Head of caudate nucleus (tissue), 42 donors: ENCODE measurements at regions not wholly inside any gene's neighbourhood (a gene's known extent, or its start where the extent isn't known, plus 50 kb on each side); places are given as distances from the start of the nearest gene placed in this dataset.
A peak's percentile ranks its signal among the peaks of the same experiment; 100 is the strongest.

Source experiments
- DNase-seq, 42 donors: peaks; one replicate each; pipeline versions ENCODE4 v3.0.0 to v3.0.0-alpha.2; 2020 to 2021; ENCODE audit warnings: mixed read lengths in 7 of 42
- intact Hi-C: fragments of 100-400 bp; cut with DNase I; formaldehyde crosslinking; loops from one replicate; pipeline ENCODE4 v1.15.0; 2022

GRCh38 chr1:94611681-94612475 lies 70.3 kb upstream of the F3 start:
- DNase-seq = no peak
- intact Hi-C loops = no loop called here

DNA sequence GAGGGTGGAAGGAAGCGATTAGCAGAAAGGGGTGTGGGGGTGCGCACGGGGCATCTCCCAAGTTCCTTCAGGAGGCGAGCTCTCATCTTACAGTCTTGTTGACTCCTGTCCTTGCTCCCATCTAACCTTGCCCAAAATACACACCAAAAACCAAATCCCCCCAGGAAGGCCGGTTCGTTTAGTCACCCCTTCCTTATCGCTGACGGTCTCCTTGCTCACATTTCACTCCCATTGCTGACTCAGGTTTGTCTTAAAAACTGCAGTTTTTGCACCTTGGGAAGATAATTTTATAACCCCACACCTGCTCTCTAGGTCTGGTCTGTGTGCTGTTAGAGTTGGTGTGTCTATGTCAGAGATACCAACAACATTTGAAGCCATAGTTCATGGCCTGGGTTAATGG lies 68.1 kb upstream of the F3 start:
- intact Hi-C loops = no loop called here
- DNase-seq = no peak

GRCh38 chr1:94608852-94609530 lies 67.4 kb upstream of the F3 start:
- DNase-seq = no peak
- intact Hi-C loops = no loop called here

GRCh38 chr1:94608142-94608851 lies 66.7 kb upstream of the F3 start:
- intact Hi-C loops = no loop called here
- DNase-seq = no peak

GRCh38 chr1:94607398-94607797 lies 65.8 kb upstream of the F3 start:
- intact Hi-C loops = no loop called here
- DNase-seq = no peak

DNA sequence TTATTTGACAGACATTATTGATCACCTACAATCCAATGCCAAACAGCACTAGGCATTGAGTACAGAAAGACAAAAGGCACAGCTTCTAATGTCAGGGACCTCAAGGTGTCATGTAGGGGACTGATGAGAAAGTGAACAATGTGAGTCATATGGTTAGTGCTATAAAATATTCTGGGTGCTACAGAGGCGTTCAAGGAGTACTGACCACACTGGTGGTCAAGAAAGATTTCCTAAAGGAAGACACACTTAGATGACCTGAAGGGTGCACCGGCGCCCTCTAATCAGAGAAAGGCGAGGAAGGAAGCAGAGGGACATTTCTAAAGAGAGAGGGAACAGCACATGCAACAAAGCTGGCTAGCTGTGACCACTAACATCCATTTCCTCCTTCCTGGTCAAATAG lies 64.9 kb upstream of the F3 start:
- intact Hi-C loops = no loop called here

DNA sequence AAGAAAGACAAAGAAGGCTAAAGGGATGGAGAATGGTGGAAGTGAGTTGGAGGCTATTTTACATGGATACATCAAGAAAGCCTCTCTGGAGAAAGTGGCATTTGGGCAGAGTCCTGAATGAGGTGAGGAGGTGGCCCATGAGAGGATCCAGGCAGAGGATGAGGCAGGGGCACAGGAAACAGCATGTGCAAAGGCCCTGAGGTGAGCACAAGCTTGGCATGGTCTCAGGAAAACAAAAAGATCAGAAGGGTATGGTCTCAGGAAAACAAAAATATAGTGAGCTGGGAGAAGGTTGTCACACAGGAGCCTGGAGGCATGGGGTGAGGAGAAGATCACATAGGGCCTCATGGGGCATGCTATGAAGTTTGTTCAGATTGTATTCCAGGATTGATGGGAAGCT lies 62.1 kb upstream of the F3 start:
- intact Hi-C loops = no loop called here
- no peak for DNase-seq

More for the DNA sequence above, 64.9 kb upstream of the F3 start:
- no peak for DNase-seq

- DNase-seq = no peak
- intact Hi-C loops = no loop called here
These were observed 61.5 kb upstream of the F3 start for GRCh38 chr1:94602802-94603625.

- intact Hi-C loops = no loop called here
- peak in 1 of 42 donors; percentile 20 for DNase-seq
These were observed 60.8 kb upstream of the F3 start for GRCh38 chr1:94602316-94602715.

- DNase-seq = peak in 1 of 42 donors; percentile 36
- intact Hi-C loops = no loop called here
These were observed 59.0 kb upstream of the F3 start for GRCh38 chr1:94600556-94600955.

DNA sequence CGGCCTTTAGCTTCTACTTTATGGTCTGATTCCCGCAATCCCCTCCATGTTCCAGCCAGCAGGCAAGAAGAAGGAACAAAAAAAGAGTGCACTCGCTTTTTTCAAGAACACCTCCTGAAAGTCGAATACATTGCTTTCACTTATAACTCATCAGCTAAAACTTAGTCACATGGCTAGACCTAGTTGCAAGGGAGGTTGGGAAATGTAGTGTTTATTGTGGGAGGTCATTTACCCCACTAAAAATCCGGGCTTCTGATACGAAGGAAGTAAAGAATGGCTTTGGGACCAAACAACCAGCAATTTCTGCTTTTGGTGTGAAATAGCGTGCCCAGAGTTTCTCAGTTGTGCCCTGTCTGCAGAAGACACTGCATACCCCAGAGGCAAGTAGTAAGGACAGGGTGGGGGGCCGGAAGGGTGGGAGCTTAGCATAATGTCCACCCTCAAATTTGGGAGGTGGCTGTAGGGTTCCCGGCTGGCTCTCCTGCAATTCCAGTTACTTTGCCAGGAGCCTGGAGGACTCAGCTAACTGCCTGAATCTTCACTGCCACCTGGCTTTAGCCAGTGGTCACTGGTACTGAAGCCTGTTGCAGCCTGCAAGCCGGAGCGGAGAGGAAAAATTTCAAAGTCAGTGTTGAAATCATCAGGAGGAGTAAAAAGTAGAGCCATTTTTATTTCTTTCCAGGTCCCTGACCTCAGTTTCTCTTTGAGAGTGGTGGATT lies 57.7 kb upstream of the F3 start:
- peak in 27 of 42 donors; percentile 17 to 78 (median 46) for DNase-seq
- intact Hi-C loops = no loop called here

- DNase-seq = no peak
- intact Hi-C loops = no loop called here
These were observed 56.1 kb upstream of the F3 start for GRCh38 chr1:94597701-94598100.

- intact Hi-C loops = no loop called here
- DNase-seq = no peak
These were observed 54.7 kb upstream of the F3 start for GRCh38 chr1:94596260-94596659.

DNA sequence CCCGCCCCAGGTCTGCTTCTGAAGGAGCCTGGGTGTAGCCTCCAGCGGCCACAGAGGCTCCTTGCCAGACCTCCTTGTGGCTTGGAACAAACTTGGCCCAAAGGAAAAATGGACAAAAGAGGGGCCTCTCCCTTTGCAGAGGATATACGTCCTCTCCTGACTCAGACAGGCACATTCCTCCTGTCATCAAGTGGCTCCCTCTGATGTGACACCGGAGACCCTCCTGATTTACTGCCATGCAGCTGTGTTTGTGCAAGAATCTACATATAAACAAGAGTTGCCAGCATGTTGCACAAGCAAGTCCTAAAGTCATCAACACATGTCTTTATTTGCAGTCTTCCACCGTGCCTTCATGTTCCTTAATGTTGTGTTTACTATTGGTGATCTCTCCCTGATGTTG lies 54.1 kb upstream of the F3 start:
- intact Hi-C loops = no loop called here
- DNase-seq = no peak

DNA sequence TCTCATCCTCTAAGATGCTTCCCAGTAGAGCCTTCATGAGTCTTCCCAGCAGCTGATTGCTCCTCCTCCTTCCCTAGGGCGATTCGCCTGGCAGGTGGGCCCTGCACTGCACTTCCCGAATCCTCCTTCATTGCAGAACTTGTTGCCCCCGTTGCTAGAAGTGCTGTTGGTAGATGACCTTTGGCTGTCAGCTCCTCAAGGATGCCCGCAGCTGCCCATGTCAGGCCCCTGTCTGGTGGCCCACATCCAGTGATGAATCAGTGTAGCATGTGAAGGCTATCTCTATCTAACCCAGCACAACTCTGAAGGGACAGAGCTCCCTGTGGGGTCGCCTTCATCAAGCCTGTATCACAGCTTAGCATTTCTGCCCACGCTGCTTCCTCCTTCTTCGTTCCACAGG lies 52.1 kb upstream of the F3 start:
- intact Hi-C loops = loop anchor here (5.0 kb wide), 1 partner anchor 51 kb away; the partner anchor contains the start of gene F3
- DNase-seq = peak in 1 of 42 donors; percentile 41

DNA sequence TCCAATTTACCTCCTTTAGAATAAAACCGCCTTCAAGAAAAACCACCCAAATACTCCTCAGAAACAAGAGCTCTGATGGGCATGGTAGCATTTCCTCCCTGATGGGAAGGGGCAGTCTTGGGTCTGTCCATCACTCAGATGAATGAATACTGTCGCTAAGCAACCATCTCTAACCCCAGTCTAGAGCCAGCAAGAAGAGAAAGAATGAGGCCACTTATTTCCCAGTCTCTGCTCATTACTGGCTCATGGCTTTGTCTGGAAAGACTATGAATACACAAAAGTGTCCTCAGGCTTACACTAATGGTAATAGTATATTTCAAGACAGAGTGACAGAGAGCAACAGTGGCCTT lies 51.0 kb upstream of the F3 start:
- peak in 4 of 42 donors; percentile 34 to 72 (median 50) for DNase-seq
- intact Hi-C loops = loop anchor here (5.0 kb wide), 1 partner anchor 50 kb away; the partner anchor contains the start of gene F3

GRCh38 chr1:94591823-94592570 lies 50.4 kb upstream of the F3 start:
- peak; percentile 17 to 87 (median 64) for DNase-seq
- intact Hi-C loops = loop anchor here (5.0 kb wide), 1 partner anchor 50 kb away; the partner anchor contains the start of gene F3
